OCI-LY1 (cell line): ENCODE measurements at regions not wholly inside any gene's neighbourhood (a gene's known extent, or its start where the extent isn't known, plus 50 kb on each side); places are given as distances from the start of the nearest gene placed in this dataset.

Experiments
- H2AFZ ChIP-seq: fragments of 200-600 bp; sonication (generic), shearing (Covaris generic); 2 replicates; pipeline ENCODE4 v1.6.0; 2014; ENCODE audit warnings: antibody characterized with exemption, mild to moderate bottlenecking, low read length
- H3F3A ChIP-seq: fragments of 200-600 bp; sonication (generic), shearing (Covaris generic); 2 replicates; pipeline ENCODE4 v1.6.0; 2014; ENCODE audit warnings: mild to moderate bottlenecking, antibody characterized with exemption, low read length, moderate library complexity; ENCODE audit not compliant: insufficient read depth
- H3K27ac ChIP-seq: fragments of 200-600 bp; sonication (generic); 2 replicates; pipeline ENCODE4 v1.5.1; 2014; ENCODE audit warnings: low read length, mixed run types, mild to moderate bottlenecking, low read depth; ENCODE audit not compliant: poor library complexity, severe bottlenecking
- H3K27me3 ChIP-seq: fragments of 200-600 bp; sonication (generic); 2 replicates; pipeline ENCODE4 v1.6.0; 2014; ENCODE audit warnings: antibody characterized with exemption, mild to moderate bottlenecking, low read length, moderate library complexity; ENCODE audit not compliant: insufficient read depth
- H3K36me3 ChIP-seq: fragments of 200-600 bp; sonication (generic); 2 replicates; pipeline ENCODE4 v1.6.1; 2014; ENCODE audit warnings: mild to moderate bottlenecking, antibody characterized with exemption, low read length, moderate library complexity, mixed read lengths; ENCODE audit not compliant: insufficient read depth
- H3K4me1 ChIP-seq: fragments of 200-600 bp; sonication (generic); 2 replicates; pipeline ENCODE4 v1.5.1; 2014; ENCODE audit warnings: mild to moderate bottlenecking, low read length, moderate library complexity; ENCODE audit not compliant: insufficient read depth, severe bottlenecking
- H3K4me2 ChIP-seq: fragments of 200-600 bp; sonication (generic), shearing (Covaris generic); 2 replicates; pipeline ENCODE4 v1.6.1; 2014; ENCODE audit warnings: low read length
- H3K4me3 ChIP-seq: fragments of 200-600 bp; sonication (generic); 2 replicates; pipeline ENCODE4 v1.5.1; 2014; ENCODE audit warnings: low read length, low read depth, mild to moderate bottlenecking, mixed read lengths; ENCODE audit not compliant: poor library complexity, severe bottlenecking
- H3K79me2 ChIP-seq: fragments of 200-600 bp; shearing (Covaris generic); 2 replicates; pipeline ENCODE4 v1.6.1; 2016; ENCODE audit warnings: mixed run types, low read length, mixed read lengths; ENCODE audit not compliant: insufficient read depth
- H3K9ac ChIP-seq: fragments of 200-600 bp; sonication (generic), shearing (Covaris generic); 2 replicates; pipeline ENCODE4 v1.6.1; 2014; ENCODE audit warnings: mild to moderate bottlenecking, low read length, mixed read lengths
- H3K9me2 ChIP-seq: fragments of 200-600 bp; sonication (generic), shearing (Covaris generic); 2 replicates; pipeline ENCODE4 v1.6.1; 2014; ENCODE audit warnings: low read depth, mild to moderate bottlenecking, low read length, mixed read lengths
- H3K9me3 ChIP-seq: fragments of 200-600 bp; shearing (Covaris generic); 2 replicates; pipeline ENCODE4 v1.6.1; 2014; ENCODE audit warnings: low read length, mixed read lengths
- H4K20me1 ChIP-seq: fragments of 200-600 bp; sonication (generic), shearing (Covaris generic); 2 replicates; pipeline ENCODE4 v1.6.0; 2016; ENCODE audit warnings: mild to moderate bottlenecking, low read length; ENCODE audit not compliant: insufficient read depth
- EZH2 ChIP-seq: fragments of 200-600 bp; sonication (generic), shearing (Covaris generic); IDR thresholded peaks from 2 replicates; pipeline ENCODE4 v1.8.0; 2017; ENCODE audit warnings: borderline replicate concordance, mixed run types, mild to moderate bottlenecking, antibody characterized with exemption, low read length, moderate library complexity, mixed read lengths
- TF ChIP-seq, protein P1 (sequence below): fragments of 200-600 bp; sonication (generic), shearing (Covaris generic); IDR thresholded peaks from 2 replicates; pipeline ENCODE4 v1.5.1; 2017; ENCODE audit warnings: mild to moderate bottlenecking, antibody characterized with exemption, low read length, moderate library complexity, mixed read lengths

DNA sequence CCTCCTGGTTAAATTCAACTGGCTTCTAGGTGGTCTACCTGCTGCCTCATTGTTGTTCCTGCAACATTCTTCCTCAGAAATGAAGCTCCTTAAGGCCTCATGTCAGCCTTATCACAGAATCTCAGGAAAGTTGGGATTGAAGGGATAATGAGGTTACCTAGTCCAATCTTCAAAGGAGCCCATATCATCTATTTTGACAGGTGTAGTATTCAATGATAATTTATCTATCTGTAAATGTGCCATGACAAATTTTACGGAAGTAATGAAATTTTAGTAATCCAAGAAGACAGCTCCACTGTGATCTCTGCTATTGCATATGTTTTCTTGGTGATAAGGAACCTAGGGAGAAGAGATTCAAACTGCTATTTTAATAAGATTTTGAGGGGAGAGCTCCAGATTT is 973.8 kb downstream of the ROBO2 start:
- no peaks in the 10 kb centered on the region for H3K79me2 ChIP-seq
- no peak overlapping the region for H3K4me2 ChIP-seq
- no peaks in the 10 kb centered on the region for H3F3A ChIP-seq
- TF ChIP-seq, protein P1, sequence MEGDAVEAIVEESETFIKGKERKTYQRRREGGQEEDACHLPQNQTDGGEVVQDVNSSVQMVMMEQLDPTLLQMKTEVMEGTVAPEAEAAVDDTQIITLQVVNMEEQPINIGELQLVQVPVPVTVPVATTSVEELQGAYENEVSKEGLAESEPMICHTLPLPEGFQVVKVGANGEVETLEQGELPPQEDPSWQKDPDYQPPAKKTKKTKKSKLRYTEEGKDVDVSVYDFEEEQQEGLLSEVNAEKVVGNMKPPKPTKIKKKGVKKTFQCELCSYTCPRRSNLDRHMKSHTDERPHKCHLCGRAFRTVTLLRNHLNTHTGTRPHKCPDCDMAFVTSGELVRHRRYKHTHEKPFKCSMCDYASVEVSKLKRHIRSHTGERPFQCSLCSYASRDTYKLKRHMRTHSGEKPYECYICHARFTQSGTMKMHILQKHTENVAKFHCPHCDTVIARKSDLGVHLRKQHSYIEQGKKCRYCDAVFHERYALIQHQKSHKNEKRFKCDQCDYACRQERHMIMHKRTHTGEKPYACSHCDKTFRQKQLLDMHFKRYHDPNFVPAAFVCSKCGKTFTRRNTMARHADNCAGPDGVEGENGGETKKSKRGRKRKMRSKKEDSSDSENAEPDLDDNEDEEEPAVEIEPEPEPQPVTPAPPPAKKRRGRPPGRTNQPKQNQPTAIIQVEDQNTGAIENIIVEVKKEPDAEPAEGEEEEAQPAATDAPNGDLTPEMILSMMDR, result no peak
- TF ChIP-seq EZH2, result no peak
- H3K9me2 ChIP-seq, result no peaks in the 10 kb centered on the region
- H3K27me3 ChIP-seq, result no peaks in the 10 kb centered on the region
- no peaks in the 10 kb centered on the region for H3K4me1 ChIP-seq
- no peaks in the 10 kb centered on the region for H4K20me1 ChIP-seq
- H2AFZ ChIP-seq, result no peak overlapping the region
- H3K36me3 ChIP-seq, result no peaks in the 10 kb centered on the region
- no peak overlapping the region for H3K27ac ChIP-seq
- H3K9me3 ChIP-seq, result no peaks in the 10 kb centered on the region
- no peak overlapping the region for H3K9ac ChIP-seq
- H3K4me3 ChIP-seq, result no peak overlapping the region

DNA sequence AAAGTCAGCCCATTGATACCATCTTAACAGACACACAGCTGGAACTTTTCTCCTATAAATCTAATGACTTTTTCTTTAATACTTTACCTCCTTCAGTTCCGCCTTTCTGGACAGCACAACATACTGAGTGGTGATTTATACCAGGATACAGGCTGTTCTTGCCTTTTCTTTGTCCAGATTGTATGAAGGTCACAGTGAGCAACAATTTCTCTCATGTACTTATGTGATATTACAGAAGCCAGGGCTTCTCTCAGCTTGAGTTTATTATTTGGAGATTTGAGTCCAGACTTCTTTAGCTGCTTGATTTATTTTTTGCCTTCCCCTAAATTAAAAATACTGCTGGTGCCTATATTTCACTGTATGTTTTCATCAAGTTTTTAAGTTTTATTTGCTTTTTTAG is 976.0 kb downstream of the ROBO2 start:
- Histone ChIP-seq H3K9me2 (no peaks in the 10 kb centered on the region), H2AFZ (no peak overlapping the region), H3K9ac (no peak overlapping the region), H3K4me1 (no peaks in the 10 kb centered on the region), H3K4me3 (no peak overlapping the region), H3K27me3 (no peaks in the 10 kb centered on the region), H3K4me2 (no peak overlapping the region), H3K9me3 (no peaks in the 10 kb centered on the region), H3F3A (no peaks in the 10 kb centered on the region), H3K27ac (no peak overlapping the region), H3K36me3 (no peaks in the 10 kb centered on the region), H4K20me1 (no peaks in the 10 kb centered on the region), H3K79me2 (no peaks in the 10 kb centered on the region)
- TF ChIP-seq, protein P1, result no peak
- no peak for TF ChIP-seq EZH2

DNA sequence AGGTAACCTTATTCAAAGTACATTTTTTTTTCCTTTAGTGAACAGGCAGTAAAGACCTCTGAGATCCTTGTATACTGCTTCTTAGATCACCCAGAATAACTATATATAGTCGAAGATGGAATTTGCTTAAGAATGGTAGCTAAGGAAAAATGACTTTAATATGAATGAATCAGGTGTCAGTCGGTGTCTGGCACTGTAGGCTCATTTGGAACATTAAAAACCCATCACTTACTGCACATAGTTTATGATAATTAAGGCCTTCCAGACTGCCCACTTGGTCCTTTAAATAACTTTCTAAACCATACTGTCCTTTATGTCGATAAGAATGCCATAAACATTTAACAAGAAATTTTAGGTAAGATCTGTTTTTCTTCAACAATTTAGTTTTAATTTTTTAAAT is 981.8 kb downstream of the ROBO2 start:
- Histone ChIP-seq H3K9me3 (no peaks in the 10 kb centered on the region), H3F3A (no peaks in the 10 kb centered on the region), H3K4me2 (no peak overlapping the region), H3K27me3 (no peaks in the 10 kb centered on the region), H2AFZ (no peak overlapping the region), H3K4me1 (peaks cover 23% of the 10 kb centered on the region), H3K27ac (no peak overlapping the region), H3K9me2 (no peaks in the 10 kb centered on the region), H3K79me2 (no peaks in the 10 kb centered on the region), H3K4me3 (no peak overlapping the region), H3K9ac (no peak overlapping the region), H3K36me3 (no peaks in the 10 kb centered on the region), H4K20me1 (no peaks in the 10 kb centered on the region)
- TF ChIP-seq, protein P1, result no peak
- TF ChIP-seq EZH2, result no peak
